GM23338 (cell line): ENCODE measurements at regions not wholly inside any gene's neighbourhood (a gene's known extent, or its start where the extent isn't known, plus 50 kb on each side); places are given as distances from the start of the nearest gene placed in this dataset.

Experiments used
- EZH2 ChIP-seq: fragments of 200-600 bp; sonication (generic); IDR thresholded peaks from one replicate; pipeline ENCODE4 v1.8.0; 2017; ENCODE audit warnings: antibody characterized with exemption, mild to moderate bottlenecking, low read depth; ENCODE audit not compliant: unreplicated experiment
- POLR2AphosphoS5 ChIP-seq: IDR thresholded peaks from 2 replicates; pipeline ENCODE4 v1.6.1; 2016; ENCODE audit warnings: antibody characterized with exemption, low read depth
- TF ChIP-seq, protein P1 (sequence below), 2 experiments: fragments of 200-600 bp in 1 of 2; sonication (generic) in 1 of 2; conservative IDR thresholded peaks; 2 replicates each; pipeline versions ENCODE4 v1.5.1 to v1.6.1; 2016 to 2017; ENCODE audit warnings: antibody characterized with exemption in 2 of 2, low read depth in 2 of 2, mild to moderate bottlenecking in 2 of 2, moderate library complexity in 1 of 2
- TF ChIP-seq, protein P2 (sequence below): IDR thresholded peaks from one replicate; pipeline ENCODE4 v1.6.1; 2018; ENCODE audit warnings: antibody characterized with exemption; ENCODE audit not compliant: unreplicated experiment

DNA sequence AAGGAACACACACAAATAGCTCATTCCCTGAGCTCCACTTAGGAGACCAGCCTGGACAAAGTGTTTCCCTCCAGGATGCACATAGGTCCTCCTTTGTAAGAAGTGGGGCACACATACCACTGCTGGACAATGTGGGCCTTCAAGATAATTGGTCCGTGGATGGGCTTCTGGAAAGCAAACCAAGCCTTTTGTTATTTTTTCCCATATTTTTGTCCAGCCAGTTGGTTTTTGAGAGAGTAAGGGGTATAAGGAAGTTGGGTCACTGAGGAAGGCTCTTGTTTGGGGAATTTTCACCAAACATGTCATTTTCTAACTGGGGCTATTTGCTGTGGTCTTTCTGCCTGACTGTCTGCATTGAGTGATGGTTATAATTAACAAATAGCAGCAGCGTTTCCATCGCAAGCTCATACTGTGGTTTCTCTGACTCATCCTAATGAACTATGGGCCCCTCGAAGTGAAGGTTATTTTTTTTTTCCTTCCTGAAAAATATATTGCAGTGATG is 306.3 kb upstream of the DUSP10 start:
- TF ChIP-seq, protein P1, sequence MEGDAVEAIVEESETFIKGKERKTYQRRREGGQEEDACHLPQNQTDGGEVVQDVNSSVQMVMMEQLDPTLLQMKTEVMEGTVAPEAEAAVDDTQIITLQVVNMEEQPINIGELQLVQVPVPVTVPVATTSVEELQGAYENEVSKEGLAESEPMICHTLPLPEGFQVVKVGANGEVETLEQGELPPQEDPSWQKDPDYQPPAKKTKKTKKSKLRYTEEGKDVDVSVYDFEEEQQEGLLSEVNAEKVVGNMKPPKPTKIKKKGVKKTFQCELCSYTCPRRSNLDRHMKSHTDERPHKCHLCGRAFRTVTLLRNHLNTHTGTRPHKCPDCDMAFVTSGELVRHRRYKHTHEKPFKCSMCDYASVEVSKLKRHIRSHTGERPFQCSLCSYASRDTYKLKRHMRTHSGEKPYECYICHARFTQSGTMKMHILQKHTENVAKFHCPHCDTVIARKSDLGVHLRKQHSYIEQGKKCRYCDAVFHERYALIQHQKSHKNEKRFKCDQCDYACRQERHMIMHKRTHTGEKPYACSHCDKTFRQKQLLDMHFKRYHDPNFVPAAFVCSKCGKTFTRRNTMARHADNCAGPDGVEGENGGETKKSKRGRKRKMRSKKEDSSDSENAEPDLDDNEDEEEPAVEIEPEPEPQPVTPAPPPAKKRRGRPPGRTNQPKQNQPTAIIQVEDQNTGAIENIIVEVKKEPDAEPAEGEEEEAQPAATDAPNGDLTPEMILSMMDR (conservative IDR thresholded peaks at IDR 0.05; ENCODE audit: low read depth in 2 of 2), result no peak
- no peak for TF ChIP-seq EZH2
- TF ChIP-seq, protein P2, sequence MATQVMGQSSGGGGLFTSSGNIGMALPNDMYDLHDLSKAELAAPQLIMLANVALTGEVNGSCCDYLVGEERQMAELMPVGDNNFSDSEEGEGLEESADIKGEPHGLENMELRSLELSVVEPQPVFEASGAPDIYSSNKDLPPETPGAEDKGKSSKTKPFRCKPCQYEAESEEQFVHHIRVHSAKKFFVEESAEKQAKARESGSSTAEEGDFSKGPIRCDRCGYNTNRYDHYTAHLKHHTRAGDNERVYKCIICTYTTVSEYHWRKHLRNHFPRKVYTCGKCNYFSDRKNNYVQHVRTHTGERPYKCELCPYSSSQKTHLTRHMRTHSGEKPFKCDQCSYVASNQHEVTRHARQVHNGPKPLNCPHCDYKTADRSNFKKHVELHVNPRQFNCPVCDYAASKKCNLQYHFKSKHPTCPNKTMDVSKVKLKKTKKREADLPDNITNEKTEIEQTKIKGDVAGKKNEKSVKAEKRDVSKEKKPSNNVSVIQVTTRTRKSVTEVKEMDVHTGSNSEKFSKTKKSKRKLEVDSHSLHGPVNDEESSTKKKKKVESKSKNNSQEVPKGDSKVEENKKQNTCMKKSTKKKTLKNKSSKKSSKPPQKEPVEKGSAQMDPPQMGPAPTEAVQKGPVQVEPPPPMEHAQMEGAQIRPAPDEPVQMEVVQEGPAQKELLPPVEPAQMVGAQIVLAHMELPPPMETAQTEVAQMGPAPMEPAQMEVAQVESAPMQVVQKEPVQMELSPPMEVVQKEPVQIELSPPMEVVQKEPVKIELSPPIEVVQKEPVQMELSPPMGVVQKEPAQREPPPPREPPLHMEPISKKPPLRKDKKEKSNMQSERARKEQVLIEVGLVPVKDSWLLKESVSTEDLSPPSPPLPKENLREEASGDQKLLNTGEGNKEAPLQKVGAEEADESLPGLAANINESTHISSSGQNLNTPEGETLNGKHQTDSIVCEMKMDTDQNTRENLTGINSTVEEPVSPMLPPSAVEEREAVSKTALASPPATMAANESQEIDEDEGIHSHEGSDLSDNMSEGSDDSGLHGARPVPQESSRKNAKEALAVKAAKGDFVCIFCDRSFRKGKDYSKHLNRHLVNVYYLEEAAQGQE, result no peak
- TF ChIP-seq POLR2AphosphoS5, result no peak
